HG03558 (cell line): ENCODE measurements at regions not wholly inside any gene's neighbourhood (a gene's known extent, or its start where the extent isn't known, plus 50 kb on each side); places are given as distances from the start of the nearest gene placed in this dataset.

Experiments used
- ATAC-seq: cut with Tn5 transposase; IDR thresholded peaks from one replicate; pipeline ENCODE4 v1.9.1; 2021; ENCODE audit warnings: moderate number of reproducible peaks; ENCODE audit not compliant: unreplicated experiment; ENCODE audit errors: extremely low read depth

- no peak for ATAC-seq
Observed at GRCh38 chr11:107222431-107222830, 204.2 kb upstream of the GUCY1A2 start.

- no peak for ATAC-seq
Observed at GRCh38 chr11:107221748-107222285, 203.5 kb upstream of the GUCY1A2 start.

GRCh38 chr11:107218123-107219013 is 200.1 kb upstream of the GUCY1A2 start:
- no peak for ATAC-seq

- ATAC-seq, result no peak
Observed at GRCh38 chr11:107217444-107217843, 199.2 kb upstream of the GUCY1A2 start.

GRCh38 chr11:107215010-107215409 is 196.7 kb upstream of the GUCY1A2 start:
- no peak for ATAC-seq

GRCh38 chr11:107203656-107204055 is 185.4 kb upstream of the GUCY1A2 start:
- ATAC-seq, result no peak

- no peak for ATAC-seq
Observed at GRCh38 chr11:107202241-107202640, 184.0 kb upstream of the GUCY1A2 start.

GRCh38 chr11:107198490-107199007 is 180.3 kb upstream of the GUCY1A2 start:
- no peak for ATAC-seq

GRCh38 chr11:107197932-107198331 is 179.7 kb upstream of the GUCY1A2 start:
- no peak for ATAC-seq

GRCh38 chr11:107196732-107197131 is 178.5 kb upstream of the GUCY1A2 start:
- ATAC-seq, result no peak

- no peak for ATAC-seq
Observed at GRCh38 chr11:107184986-107185385, 166.7 kb upstream of the GUCY1A2 start.

- no peak for ATAC-seq
Observed at GRCh38 chr11:107183953-107184352, 165.7 kb upstream of the GUCY1A2 start.

- ATAC-seq, result no peak
Observed at GRCh38 chr11:107182978-107183377, 164.7 kb upstream of the GUCY1A2 start.

GRCh38 chr11:107180236-107180635 is 162.0 kb upstream of the GUCY1A2 start:
- ATAC-seq, result no peak

GRCh38 chr11:107179829-107180228 is 161.6 kb upstream of the GUCY1A2 start:
- ATAC-seq, result no peak

- ATAC-seq, result no peak
Observed at GRCh38 chr11:107177106-107177477, 158.8 kb upstream of the GUCY1A2 start.

GRCh38 chr11:107176148-107177105 is 158.2 kb upstream of the GUCY1A2 start:
- no peak for ATAC-seq

- ATAC-seq, result no peak
Observed at GRCh38 chr11:107174856-107175255, 156.6 kb upstream of the GUCY1A2 start.

- ATAC-seq, result no peak
Observed at GRCh38 chr11:107172996-107173395, 154.7 kb upstream of the GUCY1A2 start.

GRCh38 chr11:107157809-107158187 is 139.5 kb upstream of the GUCY1A2 start:
- no peak for ATAC-seq
